HepG2 (cell line): ENCODE measurements at regions not wholly inside any gene's neighbourhood (a gene's known extent, or its start where the extent isn't known, plus 50 kb on each side); places are given as distances from the start of the nearest gene placed in this dataset.

ENCODE experiments used
- ATAC-seq: fragments of 200-7000 bp; cut with Tn5 transposase; 3 replicates; pipeline ENCODE4 v1.9.1; 2020; ENCODE audit warnings: mild to moderate bottlenecking, moderate library complexity
- BruUV-seq: library from RNA; stranded (reverse); fragments of 400-500 nt; replicated peaks from 2 replicates; lab custom pipeline; 2021; lab: Mats Ljungman, UMichigan
- CTCF ChIA-PET: fragments of 300-600 bp; formaldehyde crosslinking; extraction: SDS; loops from one replicate; lab custom pipeline; 2021; ENCODE audit warnings: low total read pairs, inconsistent platforms, low intra/inter-chr PET ratio; lab: Yijun Ruan, JAX
- POLR2A ChIA-PET: fragments of 350-600 bp; sonication (Branson Sonifier 250); formaldehyde crosslinking; loops from one replicate; lab custom pipeline; 2020; ENCODE audit warnings: antibody characterized with exemption, inconsistent platforms; lab: Yijun Ruan, JAX
- DNase-seq: peaks from one replicate; pipeline ENCODE4 v3.0.0-alpha.2; 2015; ENCODE audit warnings: low spot score
- FAIRE-seq: peaks from 3 replicates; lab custom pipeline; 2011; peaks lifted over from hg19 to GRCh38; lab: Jason Lieb, UNC
- H2AFZ ChIP-seq: one replicate; pipeline ENCODE4 v1.6.1; 2011; ENCODE audit warnings: low read length, inconsistent platforms
- H3K27ac ChIP-seq: fragments of 300-600 bp; 3 replicates; pipeline ENCODE4 v1.8.0; 2011; ENCODE audit warnings: mixed run types, mild to moderate bottlenecking, mixed read lengths, low read length, inconsistent platforms; ENCODE audit not compliant: insufficient read depth; ENCODE audit errors: extremely low read length
- H3K27me3 ChIP-seq, 2 experiments: fragments of 200-600 bp in 1 of 2; 2 replicates in 1 of 2; 3 replicates in 1 of 2; pipeline versions ENCODE4 v1.6.0 to v1.8.0; 2011; ENCODE audit warnings: low read length in 2 of 2, mild to moderate bottlenecking in 2 of 2, moderate library complexity in 2 of 2, inconsistent platforms in 1 of 2; ENCODE audit not compliant: insufficient read depth in 2 of 2, control insufficient read depth in 1 of 2
- H3K36me3 ChIP-seq, 2 experiments: fragments of 200-600 bp in 1 of 2; replicated peaks in 1 of 2; 2 replicates in 1 of 2; 3 replicates in 1 of 2; pipeline versions ENCODE4 v1.5.1 to v1.8.0; 2011; ENCODE audit warnings: low read length in 2 of 2, inconsistent platforms in 1 of 2; ENCODE audit not compliant: insufficient read depth in 2 of 2, control insufficient read depth in 1 of 2
- H3K4me1 ChIP-seq: 2 replicates; pipeline ENCODE4 v1.5.1; 2012; ENCODE audit warnings: low read length, inconsistent platforms; ENCODE audit not compliant: insufficient read depth
- H3K4me2 ChIP-seq: 2 replicates; pipeline ENCODE4 v1.6.0; 2011; ENCODE audit warnings: low read depth, low read length, inconsistent platforms
- H3K4me3 ChIP-seq, 3 experiments: fragments of 200-600 bp in 1 of 3; sonication (generic), shearing (Covaris generic) in 1 of 3; replicated peaks in 1 of 3; 2 replicates each; pipeline ENCODE4 v1.5.1; 2011 to 2016; ENCODE audit warnings: low read length in 3 of 3, inconsistent platforms in 2 of 3, low read depth in 2 of 3, mild to moderate bottlenecking in 2 of 3, control low read depth in 1 of 3, mixed read lengths in 1 of 3; ENCODE audit not compliant: insufficient read depth in 1 of 3
- H3K79me2 ChIP-seq: one replicate; pipeline ENCODE4 v1.6.1; 2011; ENCODE audit warnings: low read length, inconsistent platforms; ENCODE audit not compliant: insufficient read depth
- H3K9ac ChIP-seq: 2 replicates; pipeline ENCODE4 v1.6.0; 2011; ENCODE audit warnings: mild to moderate bottlenecking, low read depth, low read length, inconsistent platforms; ENCODE audit not compliant: insufficient read depth
- H3K9me3 ChIP-seq: 2 replicates; pipeline ENCODE4 v1.5.1; 2012; ENCODE audit warnings: mild to moderate bottlenecking, low read length
- H4K20me1 ChIP-seq: 2 replicates; pipeline ENCODE4 v1.6.0; 2011; ENCODE audit warnings: inconsistent platforms, mild to moderate bottlenecking, low read length, moderate library complexity; ENCODE audit not compliant: insufficient read depth
- HDAC2 ChIP-seq: sonication (generic); formaldehyde crosslinking; IDR thresholded peaks from 2 replicates; pipeline ENCODE4 v1.4.0; 2020; ENCODE audit warnings: missing genetic modification reagents
- MBD4 ChIP-seq: IDR thresholded peaks from 2 replicates; pipeline ENCODE4 v1.6.1; 2012; ENCODE audit warnings: low read length, inconsistent platforms, borderline replicate concordance
- NR2C2 ChIP-seq: sonication (generic); formaldehyde crosslinking; IDR thresholded peaks from 2 replicates; pipeline ENCODE4 v1.4.0; 2020; ENCODE audit warnings: missing genetic modification reagents, mild to moderate bottlenecking, moderate library complexity, borderline replicate concordance
- RAD51 ChIP-seq: fragments of 450-650 bp; IDR thresholded peaks from 2 replicates; pipeline ENCODE4 v1.6.1; 2016; ENCODE audit warnings: borderline replicate concordance
- TBP ChIP-seq: sonication (generic); formaldehyde crosslinking; IDR thresholded peaks from 2 replicates; pipeline ENCODE4 v1.5.0; 2020; ENCODE audit warnings: missing genetic modification reagents
- TIGD3 ChIP-seq: sonication (generic); formaldehyde crosslinking; IDR thresholded peaks from 2 replicates; pipeline ENCODE4 v1.5.1; 2020; ENCODE audit warnings: mild to moderate bottlenecking, missing genetic modification reagents, borderline replicate concordance
- ZMAT3 ChIP-seq: sonication (generic); formaldehyde crosslinking; conservative IDR thresholded peaks from 2 replicates; pipeline ENCODE4 v1.7.0; 2021; ENCODE audit warnings: missing genetic modification reagents
- ZNF12 ChIP-seq: sonication (generic); formaldehyde crosslinking; IDR thresholded peaks from 2 replicates; pipeline ENCODE4 v1.5.0; 2020; ENCODE audit warnings: missing genetic modification reagents
- ZNF468 ChIP-seq: sonication (generic); formaldehyde crosslinking; IDR thresholded peaks from 2 replicates; pipeline ENCODE4 v1.8.0; 2022; ENCODE audit warnings: mild to moderate bottlenecking, moderate library complexity, missing genetic modification reagents
- ZSCAN30 ChIP-seq: sonication (generic); formaldehyde crosslinking; IDR thresholded peaks from 2 replicates; pipeline ENCODE4 v1.5.0; 2020; ENCODE audit warnings: mild to moderate bottlenecking, missing genetic modification reagents
- WGBS: methylation state at CpG from one replicate; pipeline ENCODE4 v1.1.6; 2017; ENCODE audit warnings: low lambda C conversion rate; 5-methylcytosine and 5-hydroxymethylcytosine counted together
- in situ Hi-C: cut with HindIII; loops from 2 replicates; pipeline ENCODE4 v1.10.0; 2017; ENCODE audit warnings: low pct_unique_long_range_greater_than_20kb; ENCODE audit not compliant: extremely low pct_ligation_motif_present
- intact Hi-C: fragments of 100-400 bp; cut with micrococcal nuclease; formaldehyde crosslinking; loops from one replicate; pipeline ENCODE4 v1.10.0; 2022; ENCODE audit not compliant: unreplicated experiment
- TF ChIP-seq, protein P1 (sequence below): sonication (generic); formaldehyde crosslinking; IDR thresholded peaks from 2 replicates; pipeline ENCODE4 v1.4.0; 2020; ENCODE audit warnings: missing genetic modification reagents
- TF ChIP-seq, protein P2 (sequence below): sonication (generic); formaldehyde crosslinking; IDR thresholded peaks from 2 replicates; pipeline ENCODE4 v1.4.0; 2020; ENCODE audit warnings: mild to moderate bottlenecking, missing genetic modification reagents

GRCh38 chr1:244221991-244222390, 170.9 kb downstream of the ZBTB18 start:
- no peak for DNase-seq
- ATAC-seq, result no peak
- H3K4me1 ChIP-seq, result no peaks in the 10 kb centered on the region
- no peaks in the 10 kb centered on the region for H3K79me2 ChIP-seq
- peaks cover 0 to 24% of the 10 kb centered on the region in 2 experiments; a peak in 3 of 5 replicates for H3K27me3 ChIP-seq
- H3K9ac ChIP-seq, result no peak overlapping the region
- WGBS, result 0% methylated on average over 3 of the region's 4 CpGs
- POLR2A ChIA-PET, result no interaction called here
- intact Hi-C loops, result no loop called here
- H3K4me3 ChIP-seq, result no peak overlapping the region
- no peaks in the 10 kb centered on the region for H4K20me1 ChIP-seq
- no peak for TF ChIP-seq ZNF468 (CRISPR knock-in tag)
- no peak for TF ChIP-seq MBD4
- TF ChIP-seq ZMAT3, result no peak
- no peak for TF ChIP-seq RAD51
- no peak for TF ChIP-seq TIGD3 (CRISPR knock-in tag)
- TF ChIP-seq TBP (CRISPR knock-in tag), result no peak
- TF ChIP-seq ZNF12 (CRISPR knock-in tag), result no peak
- no peak for TF ChIP-seq ZSCAN30 (CRISPR knock-in tag)
- TF ChIP-seq, protein P1, sequence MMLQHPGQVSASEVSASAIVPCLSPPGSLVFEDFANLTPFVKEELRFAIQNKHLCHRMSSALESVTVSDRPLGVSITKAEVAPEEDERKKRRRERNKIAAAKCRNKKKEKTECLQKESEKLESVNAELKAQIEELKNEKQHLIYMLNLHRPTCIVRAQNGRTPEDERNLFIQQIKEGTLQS (CRISPR knock-in tag), result no peak
- TF ChIP-seq HDAC2 (CRISPR knock-in tag), result no peak
- TF ChIP-seq, protein P2, sequence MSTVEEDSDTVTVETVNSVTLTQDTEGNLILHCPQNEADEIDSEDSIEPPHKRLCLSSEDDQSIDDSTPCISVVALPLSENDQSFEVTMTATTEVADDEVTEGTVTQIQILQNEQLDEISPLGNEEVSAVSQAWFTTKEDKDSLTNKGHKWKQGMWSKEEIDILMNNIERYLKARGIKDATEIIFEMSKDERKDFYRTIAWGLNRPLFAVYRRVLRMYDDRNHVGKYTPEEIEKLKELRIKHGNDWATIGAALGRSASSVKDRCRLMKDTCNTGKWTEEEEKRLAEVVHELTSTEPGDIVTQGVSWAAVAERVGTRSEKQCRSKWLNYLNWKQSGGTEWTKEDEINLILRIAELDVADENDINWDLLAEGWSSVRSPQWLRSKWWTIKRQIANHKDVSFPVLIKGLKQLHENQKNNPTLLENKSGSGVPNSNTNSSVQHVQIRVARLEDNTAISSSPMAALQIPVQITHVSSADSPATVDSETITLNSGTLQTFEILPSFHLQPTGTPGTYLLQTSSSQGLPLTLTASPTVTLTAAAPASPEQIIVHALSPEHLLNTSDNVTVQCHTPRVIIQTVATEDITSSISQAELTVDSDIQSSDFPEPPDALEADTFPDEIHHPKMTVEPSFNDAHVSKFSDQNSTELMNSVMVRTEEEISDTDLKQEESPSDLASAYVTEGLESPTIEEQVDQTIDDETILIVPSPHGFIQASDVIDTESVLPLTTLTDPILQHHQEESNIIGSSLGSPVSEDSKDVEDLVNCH, result no peak
- TF ChIP-seq NR2C2, result no peak
- H3K4me2 ChIP-seq, result no peak overlapping the region
- CTCF ChIA-PET, result no interaction called here
- no peak for FAIRE-seq
- in situ Hi-C loops, result no loop called here
- no TSS peak for BruUV-seq
- H3K27ac ChIP-seq, result no peak overlapping the region
- H2AFZ ChIP-seq, result no peak overlapping the region
- H3K9me3 ChIP-seq, result no peaks in the 10 kb centered on the region
- no peaks in the 10 kb centered on the region for H3K36me3 ChIP-seq
